Thoracic aorta (tissue), 2 donors: ENCODE measurements at regions not wholly inside any gene's neighbourhood (a gene's known extent, or its start where the extent isn't known, plus 50 kb on each side); places are given as distances from the start of the nearest gene placed in this dataset.
"Not testable (repeated sequence)": the region's sequence is repeated elsewhere in the genome, so short reads cannot be mapped to it uniquely, and the experiment has no call there.

Experiments
- ATAC-seq: fragments of 150-250 bp; one replicate; pipeline ENCODE4 v1.8.0; 2017; ENCODE audit warnings: low read depth; ENCODE audit not compliant: insufficient number of reproducible peaks, low FRiP score
- DNase-seq: peaks from one replicate; pipeline ENCODE4 v3.0.0-alpha.2; 2020; ENCODE audit warnings: low spot score
- H3K27ac ChIP-seq, 2 donors: fragments of 200-600 bp; sonication (generic); 1 replicate in 1 of 2; 2 replicates in 1 of 2; pipeline ENCODE4 v1.5.1; 2016; ENCODE audit warnings: mild to moderate bottlenecking in 2 of 2, moderate library complexity in 2 of 2
- H3K27me3 ChIP-seq: fragments of 200-600 bp; sonication (generic); replicated peaks from 2 replicates; pipeline ENCODE4 v1.6.0; 2016; ENCODE audit warnings: mild to moderate bottlenecking; ENCODE audit not compliant: insufficient read depth
- H3K36me3 ChIP-seq: fragments of 200-600 bp; sonication (generic); one replicate; pipeline ENCODE4 v1.5.1; 2016
- H3K4me1 ChIP-seq, 2 donors: fragments of 200-600 bp; sonication (generic); 1 replicate in 1 of 2; 2 replicates in 1 of 2; pipeline versions ENCODE4 v1.5.1 to v1.6.0; 2016; ENCODE audit warnings: low read depth in 2 of 2, mild to moderate bottlenecking in 1 of 2; ENCODE audit not compliant: control insufficient read depth in 1 of 2
- H3K4me3 ChIP-seq: fragments of 200-600 bp; sonication (generic); 2 replicates; pipeline ENCODE4 v1.5.1; 2016; ENCODE audit warnings: mild to moderate bottlenecking
- H3K9me3 ChIP-seq: fragments of 200-600 bp; sonication (generic); 2 replicates; pipeline ENCODE4 v1.5.1; 2016
- TF ChIP-seq, protein P1 (sequence below): fragments of 200-600 bp; sonication (generic); IDR thresholded peaks from one replicate; pipeline ENCODE4 v1.5.1; 2019; ENCODE audit warnings: antibody characterized with exemption

- not testable (repeated sequence) for H3K4me3 ChIP-seq, DNase-seq, ATAC-seq, H3K27me3 ChIP-seq, H3K9me3 ChIP-seq, H3K4me1 ChIP-seq, H3K36me3 ChIP-seq, H3K27ac ChIP-seq
These were observed 1154.7 kb downstream of the FOXD4L5 start for GRCh38 chr9:64130325-64130724.

GRCh38 chr9:64128572-64128971 is 1156.4 kb downstream of the FOXD4L5 start:
- no peak for ATAC-seq
- Histone ChIP-seq H3K9me3 (no peaks in the 10 kb centered on the region), H3K36me3 (no peaks in the 10 kb centered on the region), H3K27me3 (no peaks in the 10 kb centered on the region), H3K4me1 (no peaks in the 10 kb centered on the region), H3K4me3 (no peak overlapping the region), H3K27ac (no peak overlapping the region)
- no peak for DNase-seq
- TF ChIP-seq, protein P1, sequence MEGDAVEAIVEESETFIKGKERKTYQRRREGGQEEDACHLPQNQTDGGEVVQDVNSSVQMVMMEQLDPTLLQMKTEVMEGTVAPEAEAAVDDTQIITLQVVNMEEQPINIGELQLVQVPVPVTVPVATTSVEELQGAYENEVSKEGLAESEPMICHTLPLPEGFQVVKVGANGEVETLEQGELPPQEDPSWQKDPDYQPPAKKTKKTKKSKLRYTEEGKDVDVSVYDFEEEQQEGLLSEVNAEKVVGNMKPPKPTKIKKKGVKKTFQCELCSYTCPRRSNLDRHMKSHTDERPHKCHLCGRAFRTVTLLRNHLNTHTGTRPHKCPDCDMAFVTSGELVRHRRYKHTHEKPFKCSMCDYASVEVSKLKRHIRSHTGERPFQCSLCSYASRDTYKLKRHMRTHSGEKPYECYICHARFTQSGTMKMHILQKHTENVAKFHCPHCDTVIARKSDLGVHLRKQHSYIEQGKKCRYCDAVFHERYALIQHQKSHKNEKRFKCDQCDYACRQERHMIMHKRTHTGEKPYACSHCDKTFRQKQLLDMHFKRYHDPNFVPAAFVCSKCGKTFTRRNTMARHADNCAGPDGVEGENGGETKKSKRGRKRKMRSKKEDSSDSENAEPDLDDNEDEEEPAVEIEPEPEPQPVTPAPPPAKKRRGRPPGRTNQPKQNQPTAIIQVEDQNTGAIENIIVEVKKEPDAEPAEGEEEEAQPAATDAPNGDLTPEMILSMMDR: no peak

GRCh38 chr9:64121602-64122001 is 1163.4 kb downstream of the FOXD4L5 start:
- H3K36me3 ChIP-seq, H3K4me3 ChIP-seq, H3K9me3 ChIP-seq, DNase-seq, H3K4me1 ChIP-seq, ATAC-seq, H3K27me3 ChIP-seq, H3K27ac ChIP-seq: not testable (repeated sequence)

DNA sequence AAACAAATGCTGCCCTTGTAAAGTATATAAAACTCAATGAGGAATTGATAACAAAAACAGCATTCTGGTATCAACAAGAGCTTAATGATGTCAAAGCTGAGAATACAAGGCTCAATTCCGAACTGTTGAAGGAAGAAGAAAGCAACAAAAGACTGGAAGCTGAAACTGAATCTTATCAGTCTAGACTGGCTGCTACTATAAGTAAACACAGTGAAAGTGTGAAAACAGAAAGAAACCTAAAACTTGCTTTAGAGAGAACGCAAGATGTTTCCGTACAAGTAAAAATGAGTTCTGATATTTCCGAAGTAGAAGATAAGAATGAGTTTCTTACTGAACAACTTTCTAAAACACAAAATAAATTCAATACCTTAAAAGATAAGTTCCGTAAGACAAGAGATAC is 1167.7 kb downstream of the FOXD4L5 start:
- not testable (repeated sequence) for H3K4me3 ChIP-seq, ATAC-seq, H3K9me3 ChIP-seq, H3K27me3 ChIP-seq, DNase-seq, H3K27ac ChIP-seq, H3K4me1 ChIP-seq, H3K36me3 ChIP-seq

GRCh38 chr9:64107867-64108266 is 1177.1 kb downstream of the FOXD4L5 start:
- ATAC-seq, H3K36me3 ChIP-seq, H3K4me3 ChIP-seq, H3K27me3 ChIP-seq, H3K4me1 ChIP-seq, H3K27ac ChIP-seq, DNase-seq, H3K9me3 ChIP-seq: not testable (repeated sequence)

- not testable (repeated sequence) for ATAC-seq, H3K27me3 ChIP-seq, H3K4me3 ChIP-seq, H3K27ac ChIP-seq, DNase-seq, H3K36me3 ChIP-seq, H3K4me1 ChIP-seq, H3K9me3 ChIP-seq
These were observed 1177.8 kb downstream of the FOXD4L5 start for GRCh38 chr9:64107211-64107610.

- H3K4me3 ChIP-seq, H3K27ac ChIP-seq, H3K9me3 ChIP-seq, ATAC-seq, H3K36me3 ChIP-seq, H3K27me3 ChIP-seq, H3K4me1 ChIP-seq, DNase-seq: not testable (repeated sequence)
These were observed 1179.8 kb downstream of the FOXD4L5 start for GRCh38 chr9:64105193-64105592.

- ATAC-seq: not testable (repeated sequence)
These were observed 1183.5 kb downstream of the FOXD4L5 start for GRCh38 chr9:64101504-64101903.

DNA sequence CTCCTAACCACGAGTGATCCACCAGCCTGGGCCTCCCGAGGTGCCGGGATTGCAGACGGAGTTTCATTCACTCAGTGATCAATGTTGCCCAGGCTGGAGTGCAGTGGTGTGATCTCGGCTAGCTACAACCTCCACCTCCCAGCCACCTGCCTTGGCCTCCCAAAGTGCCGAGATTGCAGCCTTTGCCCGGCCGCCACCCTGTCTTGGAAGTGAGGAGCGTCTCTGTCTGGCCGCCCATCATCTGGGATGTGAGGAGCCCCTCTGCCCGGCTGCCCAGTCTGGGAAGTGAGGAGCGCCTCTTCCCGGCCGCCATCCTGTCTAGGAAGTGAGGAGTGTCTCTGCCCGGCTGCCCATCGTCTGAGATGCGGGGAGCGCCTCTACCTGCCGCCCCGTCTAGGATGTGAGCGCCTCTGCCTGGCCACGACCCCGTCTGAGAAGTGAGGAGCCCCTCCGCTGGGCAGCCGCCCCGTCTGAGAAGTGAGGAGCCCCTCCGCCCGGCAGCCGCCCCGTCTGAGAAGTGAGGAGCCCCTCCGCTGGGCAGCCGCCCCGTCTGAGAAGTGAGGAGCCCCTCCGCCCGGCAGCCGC is 1184.3 kb downstream of the FOXD4L5 start:
- not testable (repeated sequence) for DNase-seq, H3K27ac ChIP-seq, H3K4me1 ChIP-seq, H3K27me3 ChIP-seq, H3K4me3 ChIP-seq, H3K36me3 ChIP-seq, H3K9me3 ChIP-seq, ATAC-seq

More at GRCh38 chr9:64101504-64101903, 1183.5 kb downstream of the FOXD4L5 start:
- not testable (repeated sequence) for H3K36me3 ChIP-seq, H3K27me3 ChIP-seq, H3K4me3 ChIP-seq, DNase-seq, H3K9me3 ChIP-seq, H3K27ac ChIP-seq, H3K4me1 ChIP-seq

- H3K4me3 ChIP-seq, H3K27ac ChIP-seq, ATAC-seq, H3K4me1 ChIP-seq, H3K9me3 ChIP-seq, H3K36me3 ChIP-seq, H3K27me3 ChIP-seq, DNase-seq: not testable (repeated sequence)
These were observed 1199.0 kb downstream of the FOXD4L5 start for GRCh38 chr9:64085998-64086397.

GRCh38 chr9:64071358-64072253 is 1213.4 kb downstream of the FOXD4L5 start:
- H3K4me1 ChIP-seq, H3K36me3 ChIP-seq, H3K9me3 ChIP-seq, H3K27me3 ChIP-seq, ATAC-seq, H3K27ac ChIP-seq, H3K4me3 ChIP-seq, DNase-seq: not testable (repeated sequence)
